ENCODE measurements at regions not wholly inside any gene's neighbourhood (a gene's known extent, or its start where the extent isn't known, plus 50 kb on each side); places are given as distances from the start of the nearest gene placed in this dataset.

DNA sequence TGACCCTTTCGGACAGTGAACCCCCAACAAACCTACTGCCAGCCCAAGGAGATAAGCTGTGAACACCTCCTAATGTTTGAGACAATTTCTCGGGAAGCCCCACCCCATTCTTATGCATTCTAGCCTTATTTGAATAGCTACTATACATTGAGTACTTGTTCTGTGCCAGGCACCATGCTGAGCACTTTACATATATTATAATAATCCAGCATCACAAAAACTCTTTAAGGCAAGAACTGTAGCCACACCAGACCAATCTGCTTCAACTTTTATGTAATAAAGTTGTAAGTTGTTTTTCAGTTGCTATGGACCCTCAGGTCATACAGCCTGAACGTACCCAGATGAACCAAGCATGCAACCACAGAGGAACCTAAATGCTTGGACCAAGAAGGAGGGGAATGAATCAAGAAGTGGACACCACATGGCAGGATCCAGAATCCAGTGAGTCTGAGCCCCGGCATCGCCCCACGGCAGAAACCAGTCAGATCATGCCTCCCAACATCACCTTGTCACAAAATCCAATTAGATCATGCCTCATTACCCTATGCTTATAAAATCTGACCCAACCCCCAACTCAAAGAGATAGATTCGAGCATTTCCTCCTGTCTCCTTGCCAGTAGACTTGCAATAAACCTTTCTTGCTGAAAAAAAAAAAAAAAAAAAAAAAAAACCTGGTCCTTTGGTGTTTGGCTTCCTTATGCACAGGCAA, 225.0 kb downstream of the QDPR start:
- no peak for DNase-seq

DNA sequence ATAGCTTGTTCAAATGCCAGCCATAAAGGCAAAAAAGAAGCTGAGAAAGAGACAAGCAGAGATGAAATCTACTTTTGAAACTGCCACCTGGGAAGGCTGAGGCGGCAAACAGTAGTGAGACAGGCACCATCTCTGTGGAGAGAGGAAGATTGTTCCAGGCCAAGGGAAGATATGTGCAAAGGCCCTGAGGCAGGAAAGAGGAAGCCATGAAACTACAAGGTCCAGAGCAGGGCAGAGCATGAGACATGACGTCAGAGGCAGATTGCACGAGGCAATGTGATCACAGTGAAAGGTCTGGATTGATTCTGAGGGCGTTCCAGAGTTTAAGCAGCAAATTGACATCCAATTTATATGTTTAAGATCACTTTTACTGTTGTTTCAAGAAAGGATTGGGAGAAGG, 226.1 kb downstream of the QDPR start:
- DNase-seq, result no peak

DNA sequence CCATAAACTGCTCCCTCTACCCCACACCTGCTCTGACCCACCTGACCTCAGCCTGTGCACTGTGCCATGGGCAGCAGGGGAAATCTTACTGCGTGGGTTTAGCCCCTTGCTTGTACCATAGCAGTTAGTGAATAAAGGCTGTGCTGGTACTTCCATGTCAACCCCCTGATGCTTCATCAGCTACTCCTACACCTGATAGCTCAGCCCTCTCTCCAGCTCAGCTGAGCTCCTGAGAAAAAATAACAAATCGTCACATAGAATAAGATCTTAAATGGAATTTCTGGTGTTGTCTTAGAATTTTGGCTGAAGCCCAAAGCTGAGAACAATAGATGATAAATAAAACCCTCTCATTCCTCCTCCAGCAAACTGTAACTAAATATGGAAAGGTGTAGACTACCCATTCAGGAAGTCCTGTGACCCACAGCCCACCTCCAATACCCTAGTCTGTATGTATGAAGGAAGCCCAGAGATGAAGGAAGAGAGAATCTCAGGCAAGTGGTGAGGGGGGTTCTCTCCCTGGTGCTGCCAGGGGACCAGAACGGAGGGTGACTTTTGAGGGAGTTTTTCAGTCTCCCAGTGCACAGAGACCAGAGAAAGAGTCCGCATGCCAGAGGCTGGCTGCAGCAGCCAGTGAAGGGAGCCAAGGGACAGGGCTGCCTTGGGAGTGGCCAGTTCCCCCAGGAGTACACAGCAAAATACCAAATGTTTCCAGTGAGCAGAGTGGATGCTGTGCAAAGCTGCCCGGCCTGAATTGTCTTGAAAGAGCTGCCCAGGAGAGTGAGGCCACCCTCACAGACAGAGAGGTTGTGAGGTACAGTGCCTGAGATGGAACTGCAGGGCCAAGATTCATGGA, 227.3 kb downstream of the QDPR start:
- DNase-seq, result no peak

DNA sequence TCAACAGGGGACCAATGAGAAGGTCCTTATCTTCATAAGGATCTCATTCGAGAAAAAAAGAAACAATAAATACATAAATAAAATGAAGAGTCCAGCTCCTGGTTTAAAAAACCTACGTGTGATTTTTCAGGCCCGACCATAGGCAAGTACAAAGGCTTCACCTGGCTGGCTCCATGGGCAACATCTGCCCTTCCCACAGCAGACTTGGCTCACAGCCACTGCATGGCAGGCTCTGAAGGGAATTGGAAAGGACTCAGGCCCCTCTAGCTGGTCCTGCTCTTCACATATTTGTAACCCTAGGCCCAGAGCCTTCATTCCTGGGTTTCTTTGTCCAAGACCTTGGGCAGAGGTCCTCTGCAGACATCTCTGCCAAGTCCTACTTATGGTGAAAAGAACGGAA, 228.1 kb downstream of the QDPR start:
- DNase-seq, result no peak

DNA sequence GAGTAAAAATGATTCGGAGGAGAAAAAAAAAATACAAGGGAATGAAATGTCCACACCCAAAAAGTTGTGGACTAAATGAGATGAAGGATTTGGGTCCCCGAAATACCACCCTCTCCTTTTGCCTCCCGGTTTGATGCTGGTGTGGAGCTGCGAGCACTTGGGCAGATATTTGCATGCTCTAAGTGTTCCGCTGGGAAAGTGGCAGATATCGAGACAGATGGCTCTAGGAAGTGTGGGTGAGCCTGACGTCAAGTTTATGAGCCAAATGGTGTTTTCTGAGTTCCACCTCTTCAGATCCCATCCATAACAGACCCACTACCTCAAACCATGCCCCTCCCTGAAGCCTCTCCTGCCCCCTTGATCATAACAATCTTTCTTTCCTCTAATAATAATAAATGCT, 228.6 kb downstream of the QDPR start:
- DNase-seq, result no peak

DNA sequence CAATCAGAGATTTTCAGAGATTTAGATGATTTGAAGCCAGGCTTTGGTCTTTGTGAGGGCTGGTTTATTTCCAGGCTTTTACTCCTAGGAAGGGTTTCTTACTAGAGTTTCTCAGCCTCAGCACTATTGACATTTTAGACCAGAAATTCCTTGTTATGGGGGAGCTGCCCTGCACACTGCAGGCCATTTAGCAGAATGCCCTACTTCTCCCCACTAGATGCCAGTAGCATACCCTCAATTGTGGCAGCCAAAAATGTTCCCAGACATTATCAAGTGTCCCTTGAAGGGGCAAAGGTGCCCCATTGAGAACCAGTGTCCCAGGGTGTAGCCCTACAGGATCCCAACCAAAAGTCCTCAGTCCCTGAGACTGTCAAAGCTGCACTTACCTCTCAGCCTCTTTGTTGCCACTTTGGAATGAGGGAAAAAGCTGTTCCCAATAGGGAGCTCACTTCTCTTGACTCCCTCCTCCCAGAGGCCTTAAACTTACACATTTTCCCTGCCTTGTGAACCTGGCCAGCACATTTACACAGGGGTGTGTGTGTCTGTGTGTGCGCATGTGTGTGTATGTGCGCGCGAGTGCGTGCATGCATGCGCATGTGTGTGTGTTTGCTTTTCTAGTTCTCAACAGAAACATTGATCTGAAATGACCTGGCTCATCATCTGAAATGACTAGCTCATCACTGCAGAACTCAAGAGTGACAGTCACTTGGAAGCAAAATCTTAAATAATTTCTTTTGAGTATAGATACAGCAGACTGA, 231.4 kb downstream of the QDPR start:
- DNase-seq, result no peak

DNA sequence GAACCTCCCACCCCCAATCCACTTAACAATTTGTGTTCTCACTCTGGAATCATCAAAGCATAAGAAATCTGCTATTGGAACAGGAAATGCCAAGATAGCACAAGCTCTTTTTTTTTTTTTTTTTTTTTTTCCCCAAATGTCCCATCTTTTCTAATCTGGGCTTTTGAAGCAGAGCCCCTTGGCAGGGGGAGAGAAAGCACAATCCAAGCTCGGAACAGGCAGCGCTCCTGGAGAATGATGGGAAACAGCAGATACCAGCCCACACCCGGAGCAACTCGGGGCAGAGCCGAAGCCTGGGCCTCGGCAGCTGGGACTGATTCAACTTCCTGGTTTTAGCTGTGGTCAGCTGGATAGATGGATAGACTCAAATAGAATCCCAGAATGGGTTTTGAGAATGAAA, 235.1 kb downstream of the QDPR start:
- no peak for DNase-seq

DNA sequence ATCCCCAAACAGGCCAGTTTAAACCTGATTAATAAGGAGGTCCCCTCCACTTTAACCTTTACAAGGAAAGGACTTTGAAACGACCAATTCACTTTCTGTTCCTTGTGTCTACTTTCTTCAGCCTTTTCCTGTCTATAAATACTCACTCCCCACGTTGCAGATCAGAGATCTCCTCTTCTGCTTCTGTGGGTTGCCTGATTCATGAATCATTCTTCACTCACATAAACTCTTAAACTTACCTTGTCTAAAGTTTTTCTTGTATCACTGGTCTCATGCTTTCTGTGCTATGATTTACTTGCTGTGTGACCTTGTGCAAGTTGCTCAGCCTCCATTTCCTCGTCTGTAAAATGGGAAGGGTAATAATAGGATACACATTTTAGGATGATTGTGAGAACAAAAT, 236.1 kb downstream of the QDPR start:
- DNase-seq, result no peak

DNA sequence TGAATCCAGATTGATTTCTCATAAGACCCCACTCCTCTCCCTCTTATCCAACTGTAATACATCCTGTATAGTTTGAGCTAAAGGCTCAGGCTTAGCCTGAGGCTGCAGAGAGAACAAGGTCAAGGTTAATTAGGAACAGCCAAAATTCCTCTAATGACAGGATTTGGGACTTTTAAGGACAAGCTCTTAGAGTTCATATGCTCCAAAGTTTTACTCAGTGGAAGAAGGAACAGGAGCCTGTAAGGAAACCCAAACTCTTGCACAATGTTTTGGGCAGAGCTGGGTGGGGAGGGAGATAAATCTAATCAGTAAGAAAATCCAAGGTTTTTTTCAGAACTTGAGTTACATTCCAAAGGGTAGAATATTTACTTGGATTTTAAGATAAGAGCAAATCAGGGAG, 238.8 kb downstream of the QDPR start:
- DNase-seq, result peak; percentile 8

DNA sequence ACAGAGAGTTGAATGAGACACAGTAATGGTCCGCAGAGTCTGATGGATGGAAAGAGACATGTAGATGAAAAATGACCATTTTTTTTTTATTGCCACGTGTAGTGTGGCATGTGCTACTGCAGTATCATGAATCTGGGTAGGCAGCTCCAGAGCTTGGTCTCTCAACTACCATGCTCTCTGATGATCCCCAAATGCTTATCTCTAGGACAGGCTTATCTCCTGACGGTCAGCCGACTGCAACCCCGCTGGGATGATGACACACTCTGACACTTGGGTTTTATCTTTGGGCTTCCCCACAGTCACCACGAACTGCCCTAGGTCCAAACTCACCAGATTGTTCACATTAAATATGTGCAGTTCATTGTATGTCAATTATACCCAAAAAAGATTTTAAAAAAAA, 239.7 kb downstream of the QDPR start:
- no peak for DNase-seq

DNA sequence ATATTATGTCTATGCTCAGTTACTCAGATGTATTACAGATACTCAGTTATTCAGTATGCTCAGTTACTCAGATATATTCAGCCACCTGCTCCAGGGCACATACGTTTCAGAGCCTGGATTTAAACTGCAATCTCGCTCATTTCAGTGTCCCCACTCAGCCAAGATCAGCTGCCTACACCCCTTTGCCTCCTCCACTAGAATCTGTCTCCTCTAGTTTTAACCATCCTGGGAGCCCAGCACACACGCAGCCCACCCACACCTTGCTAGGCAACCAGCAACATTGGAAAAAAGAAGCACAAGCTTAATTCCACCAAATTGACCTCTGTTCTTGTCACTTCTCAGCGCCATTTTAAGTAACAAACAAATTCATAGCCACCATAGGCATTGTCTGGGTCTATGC, 246.2 kb downstream of the QDPR start:
- no peak for DNase-seq

DNA sequence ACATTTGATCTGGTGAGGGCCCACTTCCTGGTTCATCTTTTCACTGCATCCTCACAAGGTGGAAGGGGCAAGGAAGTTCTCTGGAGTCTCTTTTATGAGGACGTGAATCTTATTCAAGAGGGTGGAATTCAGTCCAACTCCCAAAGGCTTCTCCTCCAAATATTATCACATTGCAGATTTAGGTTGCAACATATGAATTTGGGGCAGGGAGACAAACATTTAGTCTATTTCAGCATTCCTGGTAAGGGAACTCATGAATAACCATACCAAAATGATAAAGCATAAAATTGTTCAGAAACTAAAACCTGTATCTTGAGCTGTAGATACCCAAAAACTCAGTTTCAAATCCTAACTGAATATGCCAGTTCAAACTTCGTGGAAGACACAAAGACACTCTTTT, 246.8 kb downstream of the QDPR start:
- DNase-seq, result no peak

DNA sequence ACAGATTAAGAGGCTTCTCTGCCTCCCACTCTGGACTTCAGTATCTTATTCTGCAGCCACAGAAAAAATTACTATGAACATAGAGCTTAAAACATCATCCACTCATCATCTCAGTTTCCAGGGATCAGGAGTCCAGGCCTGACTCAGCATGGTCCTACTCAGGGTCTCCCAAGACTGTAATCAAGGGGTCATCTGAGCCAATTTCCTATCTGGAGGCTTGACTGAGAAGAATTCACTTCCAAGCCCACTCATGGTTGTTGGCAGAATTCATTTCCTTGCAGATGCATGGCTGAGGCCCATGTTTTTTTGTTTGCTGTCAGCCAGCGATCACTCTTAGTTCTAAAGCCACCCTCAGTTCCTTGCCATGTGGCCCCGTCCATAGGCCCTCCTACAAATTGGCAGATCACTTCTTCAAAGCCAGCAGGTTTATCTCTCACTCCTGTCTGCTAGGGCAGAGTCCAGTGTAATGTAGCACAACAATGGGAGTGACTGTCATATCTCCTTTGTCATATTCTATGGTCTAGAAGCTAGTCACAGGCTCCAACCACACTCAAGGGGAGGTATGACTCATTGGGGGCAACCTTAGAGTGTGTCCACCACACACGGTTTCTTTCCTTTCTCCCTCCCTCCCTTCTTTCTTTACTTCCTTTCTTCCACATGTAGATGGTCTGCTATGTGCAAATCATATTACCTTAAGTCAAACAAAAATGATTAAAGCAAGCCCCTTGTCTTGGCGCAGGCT, 251.6 kb downstream of the QDPR start:
- DNase-seq, result no peak

DNA sequence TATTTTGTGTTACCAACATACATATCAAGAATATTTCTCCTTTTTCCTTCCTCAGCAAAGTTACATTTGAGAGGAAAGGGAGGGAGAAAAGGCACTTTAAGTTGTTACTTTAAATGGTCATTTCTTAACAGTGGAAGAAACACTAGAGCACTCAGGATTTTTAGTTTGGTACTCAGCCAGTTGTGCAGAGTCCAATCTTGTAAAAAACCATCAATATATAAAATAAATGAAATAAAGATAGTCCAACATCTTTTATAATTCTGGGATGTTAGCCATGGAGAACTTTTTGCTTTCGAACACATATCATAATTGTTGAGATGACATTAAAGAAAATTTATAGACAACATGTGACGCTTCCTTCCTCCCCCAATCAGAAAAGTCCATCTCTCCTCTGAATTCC, 253.8 kb downstream of the QDPR start:
- DNase-seq, result no peak

DNA sequence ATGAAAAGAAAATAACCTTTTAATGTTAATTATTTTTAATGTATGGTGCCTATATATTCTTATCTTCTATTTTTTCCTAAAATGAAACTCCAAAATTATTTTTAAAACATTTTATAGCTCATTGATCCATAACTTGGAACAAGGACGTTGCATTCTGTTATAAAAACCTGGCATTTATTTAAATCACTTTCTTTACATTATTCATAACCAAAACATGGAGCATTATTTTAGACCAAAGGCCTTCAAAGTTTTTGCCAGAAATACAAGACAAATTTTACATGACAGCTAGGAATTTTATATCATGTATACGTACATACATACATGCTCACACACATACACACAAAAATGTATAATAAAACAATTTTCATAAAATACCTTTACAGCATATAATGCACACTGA, 259.8 kb downstream of the QDPR start:
- DNase-seq, result no peak

DNA sequence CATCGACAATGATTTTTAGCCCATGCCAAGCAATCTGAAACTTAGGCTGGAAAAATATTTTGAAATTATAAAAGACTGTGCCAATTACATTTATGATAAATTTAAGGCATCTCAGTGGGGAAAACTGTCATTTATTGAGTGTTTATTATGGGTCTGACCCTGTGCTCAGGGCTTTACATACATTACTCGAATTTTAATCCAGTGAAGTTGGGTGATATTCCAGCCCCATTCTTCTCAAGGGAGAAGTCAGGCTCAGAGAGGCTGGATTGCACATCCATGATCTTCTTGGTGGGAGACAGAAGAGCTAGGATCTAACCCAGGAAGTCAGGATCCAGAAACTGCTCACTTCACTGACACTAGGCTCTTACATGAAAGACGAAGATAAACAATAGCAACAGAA, 260.8 kb downstream of the QDPR start:
- DNase-seq, result no peak

DNA sequence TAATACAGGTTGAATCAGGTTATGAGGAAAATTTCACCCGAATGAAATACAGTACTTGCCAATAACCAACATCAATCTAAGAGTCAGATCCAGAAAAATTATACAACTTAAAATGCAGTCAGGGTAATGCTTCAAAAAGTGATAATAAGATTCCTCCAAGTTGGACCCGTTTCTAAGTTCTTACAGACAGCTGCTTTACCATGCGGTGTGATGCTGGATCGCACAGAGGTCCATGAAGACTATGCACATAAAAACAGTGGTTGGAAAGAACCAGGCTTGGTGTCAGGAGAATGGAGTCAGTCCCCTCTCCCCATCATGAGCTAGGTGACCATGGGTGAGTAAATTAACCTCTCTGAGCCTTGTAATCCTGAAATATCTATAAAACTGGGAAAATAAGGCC, 261.3 kb downstream of the QDPR start:
- DNase-seq, result no peak

DNA sequence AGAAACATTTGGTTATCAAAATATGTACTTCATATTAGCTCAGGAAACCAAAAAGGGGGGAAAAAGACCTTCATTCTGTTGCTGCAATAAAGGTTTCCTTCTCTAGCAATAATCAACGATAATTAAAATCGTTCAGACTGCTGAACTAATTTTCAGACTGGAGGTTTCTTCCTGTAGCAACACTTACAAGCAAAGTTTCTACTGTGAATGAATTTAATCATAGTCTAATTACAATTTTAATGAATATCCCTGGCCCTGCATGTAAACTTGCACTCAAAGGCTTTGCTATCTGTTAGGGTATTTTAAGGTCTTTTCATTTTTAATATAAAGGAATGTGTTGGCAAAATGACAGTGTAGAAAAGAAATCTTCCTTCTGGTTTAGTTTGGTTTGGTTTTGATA, 265.2 kb downstream of the QDPR start:
- DNase-seq, result no peak

DNA sequence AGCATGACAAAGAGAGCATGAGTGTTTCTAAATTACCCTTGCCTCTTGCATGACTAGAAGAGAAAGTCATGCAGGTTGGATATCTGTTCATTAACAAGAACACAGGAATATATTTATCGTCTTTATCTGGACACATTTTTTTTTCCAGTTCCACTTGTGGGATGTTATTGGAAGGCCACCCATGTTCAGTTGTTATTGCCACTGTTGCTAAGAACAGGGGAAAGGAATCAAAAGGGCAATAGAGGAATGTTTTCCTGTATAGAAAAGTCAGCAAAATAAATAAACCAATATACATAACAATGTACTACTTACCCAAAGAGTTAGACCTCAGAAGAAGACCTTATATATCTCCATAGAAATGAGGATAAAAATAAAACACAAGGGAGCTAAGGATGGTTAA, 270.1 kb downstream of the QDPR start:
- DNase-seq, result no peak

DNA sequence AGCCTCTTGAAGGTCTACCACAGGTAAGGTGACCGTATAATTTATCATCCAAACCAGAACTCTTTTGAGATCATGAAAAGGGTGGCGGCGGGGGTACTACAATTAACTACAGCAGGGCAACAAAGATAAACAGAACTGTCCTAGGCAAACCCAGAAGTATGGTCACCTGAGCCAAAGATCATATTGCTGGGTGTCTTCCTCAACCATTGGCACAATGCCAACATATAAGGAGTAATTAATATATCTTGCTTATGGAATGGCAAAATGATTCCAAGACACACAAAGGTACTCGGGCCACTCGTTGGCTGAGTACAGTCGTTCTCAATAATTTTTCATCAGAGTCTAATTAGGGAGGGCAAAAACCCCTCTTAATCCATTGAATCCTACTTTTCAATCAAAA, 273.3 kb downstream of the QDPR start:
- no peak for DNase-seq

DNA sequence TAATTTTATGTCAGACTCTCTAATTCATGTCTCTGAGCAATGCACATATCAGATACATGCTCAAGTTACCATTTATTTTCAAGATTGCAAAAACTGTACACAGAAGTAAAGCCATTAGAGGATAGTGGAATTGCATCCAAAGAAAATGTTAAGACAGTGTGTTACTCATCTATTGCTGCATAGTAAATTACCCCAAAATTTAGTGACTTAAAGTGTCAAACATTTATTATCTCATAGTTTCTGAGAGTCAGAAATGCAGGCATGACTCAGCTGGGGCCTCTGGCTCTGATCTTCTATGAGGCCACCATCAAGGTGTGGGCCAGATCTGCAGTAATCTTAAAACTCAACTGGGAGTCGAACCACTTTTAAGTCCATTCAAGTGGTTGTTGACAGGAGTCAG, 275.2 kb downstream of the QDPR start:
- no peak for DNase-seq

DNA sequence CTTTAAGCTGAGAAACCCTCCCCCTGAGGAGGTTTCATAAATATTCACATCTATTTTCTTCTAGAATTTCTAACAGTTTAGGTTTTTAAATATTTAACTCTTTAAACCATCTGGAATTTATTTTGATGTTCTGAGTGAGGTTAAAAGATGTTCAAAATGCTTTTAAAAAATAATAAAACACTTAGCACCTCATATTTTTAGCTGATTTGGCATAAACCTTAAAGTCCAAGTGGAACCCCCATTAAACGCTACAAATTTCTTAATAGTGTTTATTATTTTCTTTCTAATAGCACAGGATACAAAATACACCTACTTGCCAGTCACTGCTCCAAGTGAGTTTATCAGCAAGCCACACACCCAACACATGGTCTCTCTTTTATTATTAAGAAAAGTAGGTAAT, 277.2 kb downstream of the QDPR start:
- no peak for DNase-seq

DNA sequence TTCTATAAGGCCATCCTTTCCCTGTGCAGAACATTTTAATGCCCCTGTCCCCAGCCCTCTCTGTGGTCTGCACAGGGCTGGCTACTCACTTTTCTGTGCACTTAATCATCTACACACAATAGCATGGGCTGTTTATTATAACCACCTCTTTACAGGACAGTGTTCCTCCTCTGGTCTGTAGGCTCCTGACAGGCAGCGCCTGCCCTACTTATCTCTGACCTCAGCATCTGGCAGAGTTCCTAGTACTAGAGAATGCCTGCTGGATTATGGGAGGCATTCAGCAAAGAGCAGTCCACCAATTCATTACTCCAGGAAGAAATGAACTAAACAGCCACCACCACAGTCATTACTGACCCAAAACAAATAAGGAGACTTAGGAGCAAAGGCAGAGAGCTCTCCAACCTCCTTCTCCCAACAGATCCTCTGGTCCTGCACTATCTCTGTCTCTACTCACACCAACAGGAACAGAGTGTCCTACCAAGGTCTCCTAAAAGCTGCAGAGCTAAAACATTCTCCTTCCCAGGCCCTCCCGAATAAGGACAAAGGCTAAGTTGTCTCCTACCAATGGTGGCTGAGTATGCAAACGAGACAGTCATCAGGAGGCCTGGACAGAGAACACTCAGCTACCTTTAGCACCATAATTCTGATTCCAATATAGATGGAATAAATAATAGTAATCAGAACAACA, 279.2 kb downstream of the QDPR start:
- DNase-seq, result no peak

Measured in NCI-H524 treated with DMSO at 0.1 percent for 48 hours (cell line).